Common myeloid progenitor, CD34-positive (primary cell): ENCODE measurements at regions not wholly inside any gene's neighbourhood (a gene's known extent, or its start where the extent isn't known, plus 50 kb on each side); places are given as distances from the start of the nearest gene placed in this dataset.

Source experiments
- CTCF ChIA-PET: fragments of 350-600 bp; sonication (Branson Sonifier 250); formaldehyde crosslinking; loops from one replicate; lab custom pipeline; 2021; ENCODE audit warnings: antibody characterized with exemption; lab: Charles Lee
- POLR2A ChIA-PET: fragments of 350-600 bp; sonication (Branson Sonifier 250); formaldehyde crosslinking; loops from one replicate; lab custom pipeline; 2021; ENCODE audit warnings: antibody characterized with exemption; lab: Charles Lee
- DNase-seq, 3 donors: peaks; one replicate each; pipeline versions ENCODE4 v3.0.0 to v3.0.0-alpha.2; 2013
- H3K27ac ChIP-seq, 2 experiments: 1 replicate in 1 of 2; 2 replicates in 1 of 2; pipeline ENCODE4 v1.7.0; 2013; ENCODE audit warnings: inconsistent platforms in 2 of 2, low read length in 2 of 2, mild to moderate bottlenecking in 2 of 2, low read depth in 1 of 2, moderate library complexity in 1 of 2; ENCODE audit not compliant: severe bottlenecking in 2 of 2, insufficient read depth in 1 of 2, poor library complexity in 1 of 2
- H3K27me3 ChIP-seq, 5 experiments: replicated peaks in 2 of 5; 1 replicate in 3 of 5; 2 replicates in 2 of 5; pipeline versions ENCODE4 v1.6.1 to v1.7.0; 2013; ENCODE audit warnings: low read length in 4 of 5, mild to moderate bottlenecking in 2 of 5, moderate library complexity in 2 of 5, inconsistent platforms in 1 of 5; ENCODE audit not compliant: insufficient read depth in 5 of 5, control insufficient read depth in 4 of 5
- H3K36me3 ChIP-seq, 4 experiments: 1 replicate in 2 of 4; 2 replicates in 2 of 4; pipeline versions ENCODE4 v1.6.1 to v1.7.0; 2013; ENCODE audit warnings: low read length in 3 of 4, control low read depth in 1 of 4, mild to moderate bottlenecking in 1 of 4; ENCODE audit not compliant: control insufficient read depth in 4 of 4, insufficient read depth in 4 of 4
- H3K4me1 ChIP-seq, 4 experiments: 1 replicate in 3 of 4; 2 replicates in 1 of 4; pipeline versions ENCODE4 v1.6.1 to v1.7.1; 2013; ENCODE audit warnings: low read length in 3 of 4, mild to moderate bottlenecking in 3 of 4, control low read depth in 1 of 4, inconsistent platforms in 1 of 4, moderate library complexity in 1 of 4; ENCODE audit not compliant: control insufficient read depth in 4 of 4, insufficient read depth in 4 of 4; ENCODE audit errors: control extremely low read depth in 1 of 4
- H3K4me3 ChIP-seq, 7 experiments: 1 replicate in 4 of 7; 2 replicates in 3 of 7; pipeline versions ENCODE4 v1.5.1 to v1.7.0; 2013; ENCODE audit warnings: mild to moderate bottlenecking in 7 of 7, low read length in 6 of 7, moderate library complexity in 6 of 7, inconsistent platforms in 2 of 7, low read depth in 2 of 7, control low read depth in 1 of 7; ENCODE audit not compliant: insufficient read depth in 4 of 7, control insufficient read depth in 1 of 7; ENCODE audit errors: extremely low read depth in 1 of 7
- H3K9me3 ChIP-seq, 5 experiments: 1 replicate in 4 of 5; 2 replicates in 1 of 5; pipeline versions ENCODE4 v1.6.1 to v1.7.1; 2013; ENCODE audit warnings: low read length in 4 of 5, mild to moderate bottlenecking in 2 of 5, inconsistent platforms in 1 of 5, low read depth in 1 of 5, moderate library complexity in 1 of 5; ENCODE audit not compliant: control insufficient read depth in 4 of 5, insufficient read depth in 2 of 5; ENCODE audit errors: control extremely low read depth in 1 of 5
- WGBS: methylation state at CpG from one replicate; pipeline ENCODE4 v1.1.5; 2013; ENCODE audit not compliant: insufficient coverage; 5-methylcytosine and 5-hydroxymethylcytosine counted together

DNA sequence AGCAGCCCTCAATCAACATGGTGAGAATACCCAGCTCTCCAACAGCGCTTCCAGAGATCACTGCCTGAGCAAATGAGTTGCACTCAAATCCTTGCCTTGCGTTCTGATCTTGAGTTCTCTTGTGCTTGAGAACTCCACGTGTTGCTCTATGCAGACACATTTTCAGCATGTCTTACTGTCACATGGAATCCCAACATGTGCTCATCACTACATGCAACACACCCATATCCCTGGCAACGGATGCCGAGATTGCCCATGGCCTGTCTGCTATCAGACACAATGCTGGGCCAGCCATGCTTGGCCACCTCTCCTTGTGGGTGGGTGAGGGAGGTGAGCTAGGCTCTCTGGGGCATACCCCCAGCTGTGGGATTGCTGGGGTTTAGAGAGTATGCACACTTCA, 91.9 kb upstream of the LDAH start:
- POLR2A ChIA-PET, result no interaction called here
- CTCF ChIA-PET, result no interaction called here
- Histone ChIP-seq H3K4me1 (no peaks in the 10 kb centered on the region), H3K4me3 (no peak overlapping the region), H3K27me3 (peaks cover 0 to 17% (median 2%) of the 10 kb centered on the region in 5 experiments), H3K27ac (no peak overlapping the region), H3K36me3 (no peaks in the 10 kb centered on the region), H3K9me3 (no peaks in the 10 kb centered on the region)
- WGBS, result 100% methylated on average over 3 of the region's 5 CpGs
- no peak for DNase-seq

- Histone ChIP-seq H3K27ac (no peak overlapping the region), H3K36me3 (no peaks in the 10 kb centered on the region), H3K27me3 (peaks cover 0 to 17% (median 2%) of the 10 kb centered on the region in 5 experiments), H3K9me3 (no peaks in the 10 kb centered on the region), H3K4me1 (no peaks in the 10 kb centered on the region), H3K4me3 (no peak overlapping the region)
- WGBS, result 94% methylated on average over 4 of the region's 4 CpGs
- DNase-seq, result no peak
- ChIA-PET POLR2A (no interaction called here), CTCF (no interaction called here)
Measured at GRCh38 chr2:20914087-20914486, 91.2 kb upstream of the LDAH start.

DNA sequence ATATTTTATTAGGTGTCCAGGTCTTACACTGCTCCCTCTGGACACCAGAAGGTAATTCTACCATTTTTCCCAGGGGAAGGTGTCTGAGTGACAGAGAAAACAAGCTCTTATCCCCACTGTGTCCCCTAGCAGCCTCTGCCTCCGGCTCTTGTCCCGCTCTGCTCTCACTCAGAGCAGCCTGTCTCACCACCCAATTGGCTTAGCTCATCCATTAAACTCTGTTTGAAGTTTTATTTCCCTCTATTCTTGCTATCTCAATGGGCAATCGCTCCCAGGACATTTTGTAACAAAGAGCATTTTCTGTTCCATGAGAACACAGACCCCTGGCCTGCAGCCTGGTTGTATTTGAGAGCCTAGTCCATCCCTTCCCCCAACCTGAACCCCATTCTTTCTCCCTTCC, 90.6 kb upstream of the LDAH start:
- H3K27me3 ChIP-seq, result peaks cover 0 to 17% (median 2%) of the 10 kb centered on the region in 5 experiments
- no peak overlapping the region for H3K4me3 ChIP-seq
- ChIA-PET CTCF (no interaction called here), POLR2A (no interaction called here)
- no peaks in the 10 kb centered on the region for H3K9me3 ChIP-seq
- no peak for DNase-seq
- no peak overlapping the region for H3K27ac ChIP-seq
- no peaks in the 10 kb centered on the region for H3K4me1 ChIP-seq
- 87% methylated on average over 3 of the region's 3 CpGs for WGBS
- H3K36me3 ChIP-seq, result no peaks in the 10 kb centered on the region

DNA sequence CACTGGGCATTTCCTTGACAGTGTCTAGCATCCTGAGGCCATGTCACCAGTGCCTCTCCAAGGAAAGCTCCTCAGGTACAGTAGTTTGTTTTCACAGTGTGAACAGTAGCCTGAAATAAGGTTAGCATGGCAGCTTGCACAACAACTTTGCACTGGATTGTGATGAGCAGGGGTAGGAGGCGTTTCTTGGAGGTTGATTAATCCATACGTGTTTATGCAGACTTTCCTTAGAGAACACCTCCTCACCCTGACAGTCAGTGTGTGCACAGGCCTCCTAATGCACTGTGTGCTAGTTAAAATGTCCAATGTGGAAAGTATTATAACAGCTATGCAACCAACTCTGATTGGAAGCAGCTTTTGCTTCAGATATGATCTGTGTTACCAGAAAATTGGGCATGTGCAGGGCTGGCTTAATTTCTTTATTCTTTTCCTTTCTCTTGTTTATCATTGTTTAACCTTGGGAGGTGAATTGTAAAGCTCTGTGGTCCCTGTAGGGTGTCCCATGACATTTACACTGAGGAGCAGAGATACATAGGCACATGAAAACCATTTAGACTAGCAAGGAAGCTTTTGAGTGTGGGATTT, 77.2 kb upstream of the LDAH start:
- POLR2A ChIA-PET, result no interaction called here
- WGBS, result 100% methylated on average over 1 of the region's 2 CpGs
- peaks cover 0 to 4% (median 3%) of the 10 kb centered on the region in 5 experiments for H3K27me3 ChIP-seq
- DNase-seq, result no peak
- H3K27ac ChIP-seq, result no peak overlapping the region
- no peaks in the 10 kb centered on the region for H3K4me1 ChIP-seq
- H3K4me3 ChIP-seq, result no peak overlapping the region
- no peaks in the 10 kb centered on the region for H3K36me3 ChIP-seq
- CTCF ChIA-PET, result no interaction called here
- no peaks in the 10 kb centered on the region for H3K9me3 ChIP-seq

GRCh38 chr2:20897874-20898453, 75.1 kb upstream of the LDAH start:
- 100% methylated on average over 2 of the region's 2 CpGs for WGBS
- no peak for DNase-seq
- H3K27ac ChIP-seq, result no peak overlapping the region
- H3K9me3 ChIP-seq, result peaks cover 0 to 2% (median 0%) of the 10 kb centered on the region in 5 experiments
- H3K36me3 ChIP-seq, result no peaks in the 10 kb centered on the region
- H3K4me3 ChIP-seq, result no peak overlapping the region
- H3K27me3 ChIP-seq, result peaks cover 0 to 4% (median 3%) of the 10 kb centered on the region in 5 experiments
- ChIA-PET CTCF (no interaction called here), POLR2A (no interaction called here)
- no peaks in the 10 kb centered on the region for H3K4me1 ChIP-seq

GRCh38 chr2:20897047-20897446, 74.1 kb upstream of the LDAH start:
- no peak overlapping the region for H3K27ac ChIP-seq
- POLR2A ChIA-PET, result no interaction called here
- CTCF ChIA-PET, result no interaction called here

DNA sequence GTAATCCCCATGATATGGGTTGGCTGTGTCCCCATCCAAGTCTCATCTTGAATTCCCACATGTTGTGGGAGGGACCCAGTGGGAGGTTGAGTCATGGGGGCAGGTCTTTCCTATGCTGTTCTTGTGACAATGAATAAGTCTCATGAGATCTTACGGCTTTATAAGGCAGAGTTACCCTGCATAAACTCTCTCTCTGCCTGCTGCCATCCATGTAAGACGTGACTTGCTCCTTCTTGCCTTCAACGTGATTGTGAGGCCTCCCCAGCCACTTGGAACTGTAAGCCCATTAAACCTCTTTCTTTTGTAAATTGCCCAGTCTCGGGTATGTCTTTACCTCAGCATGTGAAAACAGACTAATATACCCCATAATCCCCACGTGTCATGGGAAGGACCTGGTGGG, 61.9 kb upstream of the LDAH start:
- Histone ChIP-seq H3K27ac (no peak overlapping the region), H3K4me1 (no peaks in the 10 kb centered on the region), H3K27me3 (peaks cover 0 to 2% (median 0%) of the 10 kb centered on the region in 5 experiments), H3K36me3 (no peaks in the 10 kb centered on the region), H3K9me3 (peaks cover 0 to 5% (median 0%) of the 10 kb centered on the region in 5 experiments), H3K4me3 (no peak overlapping the region)
- WGBS, result 70% methylated on average over 4 of the region's 5 CpGs
- POLR2A ChIA-PET, result no interaction called here
- CTCF ChIA-PET, result no interaction called here
- DNase-seq, result no peak

More at GRCh38 chr2:20897047-20897446, 74.1 kb upstream of the LDAH start:
- peaks cover 0 to 4% (median 0%) of the 10 kb centered on the region in 5 experiments for H3K27me3 ChIP-seq
- no peak for DNase-seq
- no peak overlapping the region for H3K4me3 ChIP-seq
- peaks cover 0 to 2% (median 0%) of the 10 kb centered on the region in 5 experiments for H3K9me3 ChIP-seq
- H3K4me1 ChIP-seq, result no peaks in the 10 kb centered on the region
- 78% methylated on average over 2 of the region's 3 CpGs for WGBS
- H3K36me3 ChIP-seq, result no peaks in the 10 kb centered on the region
